ENCODE measurements at regions not wholly inside any gene's neighbourhood (a gene's known extent, or its start where the extent isn't known, plus 50 kb on each side); places are given as distances from the start of the nearest gene placed in this dataset.

GRCh38 chr5:93245226-93245625 lies 335.8 kb downstream of the NR2F1-AS1 start:
- TF ChIP-seq ZNF331 (CRISPR knock-in tag; IDR thresholded peaks at IDR 0.05; ENCODE audit: low read depth) (no peak), ETS1 (IDR thresholded peaks at IDR 0.05) (no peak), CREB1 (CRISPR knock-in tag; IDR thresholded peaks at IDR 0.05; ENCODE audit: low read depth) (no peak), JUNB (IDR thresholded peaks at IDR 0.05; ENCODE audit: unreplicated experiment) (no peak), STAT1 (IDR thresholded peaks at IDR 0.05; ENCODE audit: unreplicated experiment) (no peak), POLR2AphosphoS5 (IDR thresholded peaks at IDR 0.05; ENCODE audit: low read depth) (no peak), NANOG (IDR thresholded peaks at IDR 0.05; ENCODE audit: borderline replicate concordance) (no peak), ZNF114 (CRISPR knock-in tag; IDR thresholded peaks at IDR 0.05) (no peak), EZH2phosphoT487 (IDR thresholded peaks at IDR 0.05; ENCODE audit: unreplicated experiment) (no peak)
- TF ChIP-seq, protein P1, sequence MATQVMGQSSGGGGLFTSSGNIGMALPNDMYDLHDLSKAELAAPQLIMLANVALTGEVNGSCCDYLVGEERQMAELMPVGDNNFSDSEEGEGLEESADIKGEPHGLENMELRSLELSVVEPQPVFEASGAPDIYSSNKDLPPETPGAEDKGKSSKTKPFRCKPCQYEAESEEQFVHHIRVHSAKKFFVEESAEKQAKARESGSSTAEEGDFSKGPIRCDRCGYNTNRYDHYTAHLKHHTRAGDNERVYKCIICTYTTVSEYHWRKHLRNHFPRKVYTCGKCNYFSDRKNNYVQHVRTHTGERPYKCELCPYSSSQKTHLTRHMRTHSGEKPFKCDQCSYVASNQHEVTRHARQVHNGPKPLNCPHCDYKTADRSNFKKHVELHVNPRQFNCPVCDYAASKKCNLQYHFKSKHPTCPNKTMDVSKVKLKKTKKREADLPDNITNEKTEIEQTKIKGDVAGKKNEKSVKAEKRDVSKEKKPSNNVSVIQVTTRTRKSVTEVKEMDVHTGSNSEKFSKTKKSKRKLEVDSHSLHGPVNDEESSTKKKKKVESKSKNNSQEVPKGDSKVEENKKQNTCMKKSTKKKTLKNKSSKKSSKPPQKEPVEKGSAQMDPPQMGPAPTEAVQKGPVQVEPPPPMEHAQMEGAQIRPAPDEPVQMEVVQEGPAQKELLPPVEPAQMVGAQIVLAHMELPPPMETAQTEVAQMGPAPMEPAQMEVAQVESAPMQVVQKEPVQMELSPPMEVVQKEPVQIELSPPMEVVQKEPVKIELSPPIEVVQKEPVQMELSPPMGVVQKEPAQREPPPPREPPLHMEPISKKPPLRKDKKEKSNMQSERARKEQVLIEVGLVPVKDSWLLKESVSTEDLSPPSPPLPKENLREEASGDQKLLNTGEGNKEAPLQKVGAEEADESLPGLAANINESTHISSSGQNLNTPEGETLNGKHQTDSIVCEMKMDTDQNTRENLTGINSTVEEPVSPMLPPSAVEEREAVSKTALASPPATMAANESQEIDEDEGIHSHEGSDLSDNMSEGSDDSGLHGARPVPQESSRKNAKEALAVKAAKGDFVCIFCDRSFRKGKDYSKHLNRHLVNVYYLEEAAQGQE (IDR thresholded peaks at IDR 0.05; ENCODE audit: unreplicated experiment), result no peak
- TF ChIP-seq, protein P2, sequence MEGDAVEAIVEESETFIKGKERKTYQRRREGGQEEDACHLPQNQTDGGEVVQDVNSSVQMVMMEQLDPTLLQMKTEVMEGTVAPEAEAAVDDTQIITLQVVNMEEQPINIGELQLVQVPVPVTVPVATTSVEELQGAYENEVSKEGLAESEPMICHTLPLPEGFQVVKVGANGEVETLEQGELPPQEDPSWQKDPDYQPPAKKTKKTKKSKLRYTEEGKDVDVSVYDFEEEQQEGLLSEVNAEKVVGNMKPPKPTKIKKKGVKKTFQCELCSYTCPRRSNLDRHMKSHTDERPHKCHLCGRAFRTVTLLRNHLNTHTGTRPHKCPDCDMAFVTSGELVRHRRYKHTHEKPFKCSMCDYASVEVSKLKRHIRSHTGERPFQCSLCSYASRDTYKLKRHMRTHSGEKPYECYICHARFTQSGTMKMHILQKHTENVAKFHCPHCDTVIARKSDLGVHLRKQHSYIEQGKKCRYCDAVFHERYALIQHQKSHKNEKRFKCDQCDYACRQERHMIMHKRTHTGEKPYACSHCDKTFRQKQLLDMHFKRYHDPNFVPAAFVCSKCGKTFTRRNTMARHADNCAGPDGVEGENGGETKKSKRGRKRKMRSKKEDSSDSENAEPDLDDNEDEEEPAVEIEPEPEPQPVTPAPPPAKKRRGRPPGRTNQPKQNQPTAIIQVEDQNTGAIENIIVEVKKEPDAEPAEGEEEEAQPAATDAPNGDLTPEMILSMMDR (conservative IDR thresholded peaks at IDR 0.05; ENCODE audit: low read depth in 2 of 2), result no peak
- H3K9me3 Mint-ChIP-seq, result no peaks in the 10 kb centered on the region
- no peaks in the 10 kb centered on the region for H4K20me1 ChIP-seq (replicated peaks; ENCODE audit: insufficient read depth)
- H3K27ac Mint-ChIP-seq, result no peak overlapping the region
- DNase-seq (ENCODE audit: low spot score), result no peak
- peaks cover 9% of the 10 kb centered on the region; the same call in 1 of the 2 replicates for H3K4me1 ChIP-seq (ENCODE audit: insufficient read depth)
- ATAC-seq, result no peak
- H3K36me3 ChIP-seq (ENCODE audit: insufficient read depth), result no peaks in the 10 kb centered on the region
- no peaks in the 10 kb centered on the region for H3K27me3 ChIP-seq (ENCODE audit: insufficient read depth)
- no peak overlapping the region for H3K4me2 ChIP-seq
- H3K9me2 ChIP-seq (ENCODE audit: insufficient read depth), result no peaks in the 10 kb centered on the region
- no peaks in the 10 kb centered on the region for H3K79me2 ChIP-seq (replicated peaks; ENCODE audit: insufficient read depth)
- no peak overlapping the region for H2AFZ ChIP-seq
- H3K4me3 ChIP-seq, result no peak overlapping the region
- H3K36me3 Mint-ChIP-seq (ENCODE audit: low read depth), result no peaks in the 10 kb centered on the region
- peaks cover 11% of the 10 kb centered on the region for H3K27me3 Mint-ChIP-seq (ENCODE audit: insufficient read depth, low read depth, poor library complexity)
- no peak overlapping the region for H3K27ac ChIP-seq (ENCODE audit: low read depth)
- H3K4me3 Mint-ChIP-seq, result no peak overlapping the region
- H3F3A ChIP-seq (replicated peaks; ENCODE audit: low read depth), result no peaks in the 10 kb centered on the region
- peaks cover 18% of the 10 kb centered on the region; the same call in 2 of the 3 replicates for H3K4me1 Mint-ChIP-seq

Data from GM23338 (cell line).